ENCODE measurements at regions not wholly inside any gene's neighbourhood (a gene's known extent, or its start where the extent isn't known, plus 50 kb on each side); places are given as distances from the start of the nearest gene placed in this dataset.
"Not testable (repeated sequence)": the region's sequence is repeated elsewhere in the genome, so short reads cannot be mapped to it uniquely, and the experiment has no call there.

- no peaks in the 10 kb centered on the region for H3K36me3 ChIP-seq (ENCODE audit: insufficient read depth, low read depth, low read length)
Observed at GRCh38 chr13:91238036-91238435, 109.5 kb upstream of the MIR17HG start.

GRCh38 chr13:91240341-91240740 lies 107.1 kb upstream of the MIR17HG start:
- no peak overlapping the region for H3K4me3 ChIP-seq (ENCODE audit: low read length)
- no peak overlapping the region for H3K9ac ChIP-seq (ENCODE audit: low read depth, low read length)
- H3K4me1 ChIP-seq (ENCODE audit: insufficient read depth, low read length), result no peaks in the 10 kb centered on the region
- H3K27ac ChIP-seq (ENCODE audit: low read length), result no peak overlapping the region
- no peaks in the 10 kb centered on the region for H3K27me3 ChIP-seq (ENCODE audit: insufficient read depth, low read length)
- no peaks in the 10 kb centered on the region for H3K36me3 ChIP-seq (ENCODE audit: insufficient read depth, low read depth, low read length)
- no peaks in the 10 kb centered on the region; the same call in 1 of the 2 replicates for H3K9me3 ChIP-seq (ENCODE audit: insufficient read depth, low read depth, low read length)

More at GRCh38 chr13:91238036-91238435, 109.5 kb upstream of the MIR17HG start:
- Histone ChIP-seq H3K9ac (ENCODE audit: low read depth, low read length) (no peak overlapping the region), H3K27ac (ENCODE audit: low read length) (no peak overlapping the region), H3K4me1 (ENCODE audit: insufficient read depth, low read length) (no peaks in the 10 kb centered on the region; the same call in 1 of the 2 replicates), H3K27me3 (ENCODE audit: insufficient read depth, low read length) (no peaks in the 10 kb centered on the region), H3K9me3 (ENCODE audit: insufficient read depth, low read depth, low read length) (no peaks in the 10 kb centered on the region; the same call in 1 of the 2 replicates), H3K4me3 (ENCODE audit: low read length) (no peak overlapping the region)

DNA sequence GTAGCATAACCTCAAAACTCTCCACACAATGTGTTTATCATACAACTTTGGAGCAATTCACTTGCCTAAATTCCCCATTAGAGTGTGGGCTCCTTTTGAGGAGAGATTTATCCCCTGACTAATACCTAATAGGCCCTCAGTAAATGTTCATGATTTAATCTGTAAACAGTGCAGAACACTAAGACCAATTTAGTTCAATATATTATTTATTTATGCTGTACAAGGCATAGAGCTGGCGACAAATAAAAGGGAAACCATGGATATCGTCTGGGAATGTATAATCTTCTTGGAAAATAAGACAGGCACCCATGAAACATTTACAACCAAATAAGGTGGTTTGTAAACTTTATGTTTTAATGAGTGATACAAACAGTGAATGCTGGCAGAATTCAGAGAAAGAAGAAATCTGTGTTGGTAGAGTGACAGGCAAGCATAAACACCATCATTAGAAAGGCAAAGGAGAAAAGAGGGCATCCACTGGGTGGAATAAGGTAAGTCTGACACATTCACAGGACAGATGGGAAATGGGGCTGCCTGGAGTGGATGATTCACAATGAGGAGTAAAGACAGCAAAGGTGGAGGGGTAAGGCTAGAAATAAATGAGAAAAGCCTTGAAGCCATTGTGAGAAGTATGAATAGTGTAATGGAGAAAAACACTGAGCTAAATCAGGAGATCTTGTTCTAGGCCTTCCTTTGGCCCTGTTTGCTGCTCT lies 106.1 kb upstream of the MIR17HG start:
- Histone ChIP-seq H3K9me3 (ENCODE audit: insufficient read depth, low read depth, low read length) (no peaks in the 10 kb centered on the region; the same call in 1 of the 2 replicates), H3K9ac (ENCODE audit: low read depth, low read length) (no peak overlapping the region), H3K36me3 (ENCODE audit: insufficient read depth, low read depth, low read length) (no peaks in the 10 kb centered on the region), H3K4me1 (ENCODE audit: insufficient read depth, low read length) (no peaks in the 10 kb centered on the region), H3K27ac (ENCODE audit: low read length) (no peak overlapping the region), H3K4me3 (ENCODE audit: low read length) (no peak overlapping the region), H3K27me3 (ENCODE audit: insufficient read depth, low read length) (no peaks in the 10 kb centered on the region)

DNA sequence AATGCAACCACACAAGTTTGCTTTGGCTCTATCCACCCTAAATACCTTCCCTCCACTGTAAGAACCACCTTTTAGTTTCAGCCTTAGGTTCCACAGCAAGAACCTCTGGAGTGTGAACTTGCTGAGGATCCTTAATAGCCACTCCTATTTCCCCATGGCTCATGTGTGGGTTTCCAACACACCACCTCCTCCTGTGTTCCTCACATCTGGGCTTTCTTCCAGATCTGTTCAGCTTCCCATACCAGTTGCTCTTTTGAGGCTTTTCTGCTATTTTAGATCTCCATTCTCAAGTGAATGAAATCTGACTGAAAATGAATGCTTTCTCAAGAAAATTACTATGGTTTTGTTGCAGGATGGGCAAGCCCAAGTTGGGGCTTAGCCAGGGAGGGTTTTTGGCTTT lies 104.8 kb upstream of the MIR17HG start:
- H3K36me3 ChIP-seq (ENCODE audit: insufficient read depth, low read depth, low read length), result no peaks in the 10 kb centered on the region
- H3K9ac ChIP-seq (ENCODE audit: low read depth, low read length), result no peak overlapping the region
- peaks cover 3% of the 10 kb centered on the region; the same call in 1 of the 2 replicates for H3K4me1 ChIP-seq (ENCODE audit: insufficient read depth, low read length)
- H3K27me3 ChIP-seq (ENCODE audit: insufficient read depth, low read length), result no peaks in the 10 kb centered on the region
- no peaks in the 10 kb centered on the region; the same call in 1 of the 2 replicates for H3K9me3 ChIP-seq (ENCODE audit: insufficient read depth, low read depth, low read length)
- no peak overlapping the region for H3K27ac ChIP-seq (ENCODE audit: low read length)
- no peak overlapping the region for H3K4me3 ChIP-seq (ENCODE audit: low read length)

- Histone ChIP-seq H3K27ac (ENCODE audit: low read length) (no peak overlapping the region), H3K4me1 (ENCODE audit: insufficient read depth, low read length) (peaks cover 3% of the 10 kb centered on the region; the same call in 1 of the 2 replicates), H3K4me3 (ENCODE audit: low read length) (no peak overlapping the region), H3K9ac (ENCODE audit: low read depth, low read length) (no peak overlapping the region), H3K36me3 (ENCODE audit: insufficient read depth, low read depth, low read length) (no peaks in the 10 kb centered on the region), H3K9me3 (ENCODE audit: insufficient read depth, low read depth, low read length) (no peaks in the 10 kb centered on the region; the same call in 1 of the 2 replicates), H3K27me3 (ENCODE audit: insufficient read depth, low read length) (no peaks in the 10 kb centered on the region)
Observed at GRCh38 chr13:91245288-91245687, 102.2 kb upstream of the MIR17HG start.

- no peak overlapping the region for H3K9ac ChIP-seq (ENCODE audit: low read depth, low read length)
- no peak overlapping the region for H3K27ac ChIP-seq (ENCODE audit: low read length)
- H3K27me3 ChIP-seq (ENCODE audit: insufficient read depth, low read length), result no peaks in the 10 kb centered on the region
- H3K36me3 ChIP-seq (ENCODE audit: insufficient read depth, low read depth, low read length), result no peaks in the 10 kb centered on the region
- H3K9me3 ChIP-seq (ENCODE audit: insufficient read depth, low read depth, low read length), result no peaks in the 10 kb centered on the region; the same call in 1 of the 2 replicates
- H3K4me1 ChIP-seq (ENCODE audit: insufficient read depth, low read length), result peaks cover 3% of the 10 kb centered on the region; the same call in 1 of the 2 replicates
- no peak overlapping the region for H3K4me3 ChIP-seq (ENCODE audit: low read length)
Observed at GRCh38 chr13:91247768-91248167, 99.7 kb upstream of the MIR17HG start.

DNA sequence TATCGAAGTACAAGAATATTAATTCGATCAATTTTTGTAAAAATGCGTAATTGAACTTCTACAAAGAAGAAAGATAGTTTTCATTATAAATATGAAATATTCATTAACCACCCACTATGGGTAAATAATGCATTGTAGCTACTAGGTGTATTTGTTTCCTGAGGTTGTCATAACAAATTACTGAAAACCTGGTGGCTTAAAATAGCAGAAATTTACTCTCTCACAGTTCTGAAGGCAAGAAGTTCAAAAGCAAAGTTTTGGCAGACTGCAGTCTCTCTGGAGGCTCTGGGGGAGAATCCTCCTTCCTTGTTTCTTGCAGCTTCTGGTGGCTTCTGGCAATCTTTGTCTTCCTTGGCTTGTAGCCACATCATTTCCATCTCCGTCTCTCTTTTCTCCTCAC lies 99.2 kb upstream of the MIR17HG start:
- Histone ChIP-seq H3K9me3 (ENCODE audit: insufficient read depth, low read depth, low read length) (no peaks in the 10 kb centered on the region), H3K36me3 (ENCODE audit: insufficient read depth, low read depth, low read length) (no peaks in the 10 kb centered on the region), H3K27me3 (ENCODE audit: insufficient read depth, low read length) (no peaks in the 10 kb centered on the region), H3K4me1 (ENCODE audit: insufficient read depth, low read length) (peaks cover 3% of the 10 kb centered on the region; the same call in 1 of the 2 replicates), H3K4me3 (ENCODE audit: low read length) (no peak overlapping the region), H3K27ac (ENCODE audit: low read length) (no peak overlapping the region), H3K9ac (ENCODE audit: low read depth, low read length) (no peak overlapping the region)

DNA sequence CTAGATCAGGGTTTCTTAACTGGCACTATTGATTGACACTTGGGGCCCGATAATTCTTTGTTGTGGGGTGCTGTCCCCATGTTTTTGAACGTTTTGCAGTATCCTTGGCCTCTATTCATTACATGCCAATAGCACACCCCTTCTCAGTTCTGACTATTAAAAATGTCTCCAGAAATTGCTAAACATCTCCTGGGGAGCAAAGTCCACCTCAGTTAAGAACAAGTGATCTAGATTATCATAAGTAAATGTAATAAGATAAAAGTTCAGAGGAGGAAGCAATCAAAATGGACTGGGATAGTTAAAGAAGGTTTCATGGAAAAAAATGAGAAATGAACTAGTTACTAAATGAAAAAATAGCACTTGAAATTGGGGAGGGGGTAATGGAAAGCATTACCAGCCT lies 98.1 kb upstream of the MIR17HG start:
- Histone ChIP-seq H3K36me3 (ENCODE audit: insufficient read depth, low read depth, low read length) (no peaks in the 10 kb centered on the region), H3K4me1 (ENCODE audit: insufficient read depth, low read length) (peaks cover 3% of the 10 kb centered on the region; the same call in 1 of the 2 replicates), H3K9ac (ENCODE audit: low read depth, low read length) (no peak overlapping the region), H3K27me3 (ENCODE audit: insufficient read depth, low read length) (no peaks in the 10 kb centered on the region), H3K4me3 (ENCODE audit: low read length) (no peak overlapping the region), H3K9me3 (ENCODE audit: insufficient read depth, low read depth, low read length) (no peaks in the 10 kb centered on the region), H3K27ac (ENCODE audit: low read length) (no peak overlapping the region)

DNA sequence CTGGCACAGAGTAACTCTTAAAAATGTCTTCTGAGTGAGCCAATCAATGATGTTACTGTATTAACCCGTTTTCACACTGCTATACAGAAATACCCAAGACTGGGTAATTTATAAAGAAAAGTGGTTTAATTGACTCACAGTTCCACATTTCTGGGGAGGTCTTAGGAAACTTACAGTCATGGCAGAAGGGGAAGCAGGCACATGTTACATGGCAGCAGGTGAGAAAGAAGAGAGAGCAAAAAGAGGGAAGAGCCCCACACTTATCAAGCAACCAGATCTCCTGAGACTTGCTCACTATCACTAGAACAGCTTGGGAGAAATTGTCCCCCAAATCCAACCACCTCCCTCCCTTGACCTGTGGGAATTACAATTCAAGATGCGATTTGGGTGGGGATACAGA lies 97.6 kb upstream of the MIR17HG start:
- no peaks in the 10 kb centered on the region for H3K9me3 ChIP-seq (ENCODE audit: insufficient read depth, low read depth, low read length)
- no peak overlapping the region for H3K27ac ChIP-seq (ENCODE audit: low read length)
- no peak overlapping the region for H3K4me3 ChIP-seq (ENCODE audit: low read length)
- H3K4me1 ChIP-seq (ENCODE audit: insufficient read depth, low read length), result peaks cover 3% of the 10 kb centered on the region; the same call in 1 of the 2 replicates
- no peaks in the 10 kb centered on the region for H3K36me3 ChIP-seq (ENCODE audit: insufficient read depth, low read depth, low read length)
- no peak overlapping the region for H3K9ac ChIP-seq (ENCODE audit: low read depth, low read length)
- no peaks in the 10 kb centered on the region for H3K27me3 ChIP-seq (ENCODE audit: insufficient read depth, low read length)

DNA sequence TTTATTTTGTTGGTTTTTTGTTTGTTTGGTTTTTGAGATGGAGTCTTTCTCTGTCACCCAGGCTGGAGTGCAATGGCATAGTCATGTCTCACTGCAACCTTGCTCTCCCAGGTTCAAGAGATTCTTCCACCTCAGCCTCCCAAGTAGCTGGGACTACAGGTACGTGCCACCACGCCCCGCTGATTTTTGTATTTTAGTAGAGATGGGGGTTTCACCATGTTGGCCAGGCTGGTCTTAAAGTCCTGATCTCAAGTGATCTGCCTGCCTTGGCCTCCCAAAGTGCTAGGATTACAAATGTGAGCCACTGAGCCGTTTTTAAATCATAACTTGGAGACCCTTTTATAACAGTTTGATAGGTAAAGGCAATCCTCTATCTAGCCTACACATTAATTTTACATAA lies 95.9 kb upstream of the MIR17HG start:
- H3K27me3 ChIP-seq (ENCODE audit: insufficient read depth, low read length); H3K4me3 ChIP-seq (ENCODE audit: low read length); H3K36me3 ChIP-seq (ENCODE audit: insufficient read depth, low read depth, low read length); H3K9me3 ChIP-seq (ENCODE audit: insufficient read depth, low read depth, low read length); H3K27ac ChIP-seq (ENCODE audit: low read length); H3K4me1 ChIP-seq (ENCODE audit: insufficient read depth, low read length); H3K9ac ChIP-seq (ENCODE audit: low read depth, low read length): not testable (repeated sequence)

- H3K9ac ChIP-seq (ENCODE audit: low read depth, low read length), result no peak overlapping the region
- no peaks in the 10 kb centered on the region for H3K27me3 ChIP-seq (ENCODE audit: insufficient read depth, low read length)
- no peak overlapping the region for H3K27ac ChIP-seq (ENCODE audit: low read length)
Observed at GRCh38 chr13:91264484-91264883, 83.0 kb upstream of the MIR17HG start.

GRCh38 chr13:91269237-91269636 lies 78.2 kb upstream of the MIR17HG start:
- Histone ChIP-seq H3K4me3 (ENCODE audit: low read length) (no peak overlapping the region), H3K4me1 (ENCODE audit: insufficient read depth, low read length) (no peaks in the 10 kb centered on the region), H3K27ac (ENCODE audit: low read length) (no peak overlapping the region), H3K9ac (ENCODE audit: low read depth, low read length) (no peak overlapping the region), H3K9me3 (ENCODE audit: insufficient read depth, low read depth, low read length) (peaks cover 7% of the 10 kb centered on the region; the same call in 1 of the 2 replicates), H3K36me3 (ENCODE audit: insufficient read depth, low read depth, low read length) (no peaks in the 10 kb centered on the region), H3K27me3 (ENCODE audit: insufficient read depth, low read length) (no peaks in the 10 kb centered on the region)

More at GRCh38 chr13:91264484-91264883, 83.0 kb upstream of the MIR17HG start:
- H3K4me3 ChIP-seq (ENCODE audit: low read length), result no peak overlapping the region
- H3K9me3 ChIP-seq (ENCODE audit: insufficient read depth, low read depth, low read length), result peaks cover 7% of the 10 kb centered on the region; the same call in 1 of the 2 replicates
- no peaks in the 10 kb centered on the region for H3K36me3 ChIP-seq (ENCODE audit: insufficient read depth, low read depth, low read length)
- no peaks in the 10 kb centered on the region for H3K4me1 ChIP-seq (ENCODE audit: insufficient read depth, low read length)
